ENCODE measurements at regions not wholly inside any gene's neighbourhood (a gene's known extent, or its start where the extent isn't known, plus 50 kb on each side); places are given as distances from the start of the nearest gene placed in this dataset.

DNA sequence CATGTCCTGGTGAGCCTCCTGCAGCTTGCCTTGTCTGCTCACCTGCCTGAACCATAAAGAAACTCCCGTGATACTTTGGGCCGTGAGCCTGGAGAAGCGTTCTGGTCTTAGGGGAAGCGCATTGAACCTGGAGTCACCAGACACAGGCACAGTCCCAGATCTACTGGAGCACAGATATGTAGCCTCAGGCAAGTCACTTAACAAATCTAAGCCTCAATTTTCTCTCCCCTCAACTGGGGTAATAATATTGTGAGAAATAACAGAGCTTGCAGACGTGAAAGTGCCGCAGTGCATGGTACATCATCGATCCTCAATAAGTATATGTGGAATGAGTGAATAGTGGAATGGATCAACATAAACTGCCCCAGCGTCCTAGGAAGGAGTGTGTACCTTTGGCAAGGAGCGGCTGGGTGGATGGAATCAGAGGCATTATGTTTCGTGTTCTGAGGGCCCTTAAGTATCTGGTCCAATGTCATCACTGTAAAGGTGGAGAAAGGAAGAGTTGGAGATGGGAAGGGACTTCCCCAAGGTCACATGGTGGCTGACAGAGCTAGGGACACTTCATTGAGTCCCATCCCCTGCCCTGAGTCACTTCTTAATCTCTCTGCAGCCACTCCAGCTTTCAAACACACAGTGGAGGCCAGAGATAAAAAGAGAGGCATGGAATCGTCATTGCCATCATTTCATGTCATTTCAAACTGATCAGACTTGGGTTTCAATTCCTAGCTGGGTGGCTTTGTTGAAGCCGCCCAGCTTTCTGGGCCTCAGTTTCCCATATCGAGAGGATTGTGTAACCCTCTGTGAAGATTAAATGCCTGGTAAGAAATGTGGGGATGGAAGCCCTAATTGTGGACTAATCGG lies 172.4 kb downstream of the DDX1 start:
- no peaks in the 10 kb centered on the region for H3K36me3 ChIP-seq
- TF ChIP-seq, protein P1, sequence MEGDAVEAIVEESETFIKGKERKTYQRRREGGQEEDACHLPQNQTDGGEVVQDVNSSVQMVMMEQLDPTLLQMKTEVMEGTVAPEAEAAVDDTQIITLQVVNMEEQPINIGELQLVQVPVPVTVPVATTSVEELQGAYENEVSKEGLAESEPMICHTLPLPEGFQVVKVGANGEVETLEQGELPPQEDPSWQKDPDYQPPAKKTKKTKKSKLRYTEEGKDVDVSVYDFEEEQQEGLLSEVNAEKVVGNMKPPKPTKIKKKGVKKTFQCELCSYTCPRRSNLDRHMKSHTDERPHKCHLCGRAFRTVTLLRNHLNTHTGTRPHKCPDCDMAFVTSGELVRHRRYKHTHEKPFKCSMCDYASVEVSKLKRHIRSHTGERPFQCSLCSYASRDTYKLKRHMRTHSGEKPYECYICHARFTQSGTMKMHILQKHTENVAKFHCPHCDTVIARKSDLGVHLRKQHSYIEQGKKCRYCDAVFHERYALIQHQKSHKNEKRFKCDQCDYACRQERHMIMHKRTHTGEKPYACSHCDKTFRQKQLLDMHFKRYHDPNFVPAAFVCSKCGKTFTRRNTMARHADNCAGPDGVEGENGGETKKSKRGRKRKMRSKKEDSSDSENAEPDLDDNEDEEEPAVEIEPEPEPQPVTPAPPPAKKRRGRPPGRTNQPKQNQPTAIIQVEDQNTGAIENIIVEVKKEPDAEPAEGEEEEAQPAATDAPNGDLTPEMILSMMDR (IDR thresholded peaks at IDR 0.05), result no peak
- H3K9me3 ChIP-seq, result no peaks in the 10 kb centered on the region
- H3K27me3 ChIP-seq, result no peaks in the 10 kb centered on the region
- no peak overlapping the region for H3K4me3 ChIP-seq
- FAIRE-seq (no peak), ATAC-seq (no peak), DNase-seq (no peak)
- 85% methylated on average over 14 of the region's 14 CpGs for WGBS, 2 donors
- intact Hi-C loops (cut with DNase I), result no loop called here
- no peaks in the 10 kb centered on the region for H3K4me1 ChIP-seq
- H3K27ac ChIP-seq, result no peak overlapping the region

DNA sequence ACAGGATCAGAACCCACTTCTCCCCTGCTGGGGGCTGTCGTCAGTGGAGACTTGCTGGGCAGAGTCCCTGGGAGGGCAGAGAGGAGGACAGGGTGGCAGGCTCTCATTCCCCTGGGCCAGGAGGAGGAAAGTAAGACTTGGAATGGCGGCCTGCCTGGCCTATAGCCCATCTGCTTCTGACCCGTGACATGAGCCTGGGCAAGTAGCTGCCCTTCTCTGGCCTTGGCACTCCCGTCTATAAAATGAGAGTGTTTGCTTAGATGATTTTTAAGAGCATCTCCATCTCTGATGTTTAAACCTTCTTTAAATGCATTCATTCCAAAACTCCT lies 173.0 kb downstream of the DDX1 start:
- WGBS, 2 donors, result 75 to 82% methylated on average over 4 of the region's 4 CpGs
- DNase-seq (no peak), FAIRE-seq (no peak)

DNA sequence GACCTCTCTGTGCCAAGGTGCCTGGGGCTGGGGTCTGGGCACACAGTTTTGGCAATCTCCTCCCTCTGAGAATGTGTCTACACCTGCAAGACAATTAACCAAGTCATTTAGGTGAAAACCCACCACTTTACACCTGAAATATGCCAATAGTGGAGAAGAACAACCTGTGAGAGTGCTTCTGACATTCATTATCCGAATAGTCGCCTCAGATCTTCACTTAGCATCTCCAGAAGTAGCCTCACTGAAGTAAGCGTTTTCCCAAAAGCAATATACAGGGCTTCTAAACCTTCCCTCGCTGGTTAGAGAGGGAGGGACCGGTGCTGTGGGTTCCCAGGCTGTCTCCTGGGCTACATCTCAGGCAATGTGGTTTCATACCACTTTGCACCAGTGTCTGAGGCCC lies 173.5 kb downstream of the DDX1 start:
- no peak for FAIRE-seq
- no peak overlapping the region for H3K27ac ChIP-seq
- H3K4me3 ChIP-seq, result no peak overlapping the region
- TF ChIP-seq, protein P1 (IDR thresholded peaks at IDR 0.05), result no peak
- intact Hi-C loops (cut with DNase I), result no loop called here
- no peak for ATAC-seq
- no peaks in the 10 kb centered on the region for H3K36me3 ChIP-seq
- 80 to 85% methylated on average over 5 of the region's 5 CpGs for WGBS, 2 donors
- DNase-seq, result no peak
- no peaks in the 10 kb centered on the region for H3K9me3 ChIP-seq
- no peaks in the 10 kb centered on the region for H3K4me1 ChIP-seq
- H3K27me3 ChIP-seq, result no peaks in the 10 kb centered on the region

More for the DNA sequence above, 173.0 kb downstream of the DDX1 start:
- H3K9me3 ChIP-seq, result no peaks in the 10 kb centered on the region
- H3K4me1 ChIP-seq, result no peaks in the 10 kb centered on the region
- H3K27me3 ChIP-seq, result no peaks in the 10 kb centered on the region
- no peak overlapping the region for H3K27ac ChIP-seq
- no peaks in the 10 kb centered on the region for H3K36me3 ChIP-seq
- intact Hi-C loops (cut with DNase I), result no loop called here
- ATAC-seq, result no peak
- TF ChIP-seq, protein P1 (IDR thresholded peaks at IDR 0.05), result no peak
- H3K4me3 ChIP-seq, result no peak overlapping the region

DNA sequence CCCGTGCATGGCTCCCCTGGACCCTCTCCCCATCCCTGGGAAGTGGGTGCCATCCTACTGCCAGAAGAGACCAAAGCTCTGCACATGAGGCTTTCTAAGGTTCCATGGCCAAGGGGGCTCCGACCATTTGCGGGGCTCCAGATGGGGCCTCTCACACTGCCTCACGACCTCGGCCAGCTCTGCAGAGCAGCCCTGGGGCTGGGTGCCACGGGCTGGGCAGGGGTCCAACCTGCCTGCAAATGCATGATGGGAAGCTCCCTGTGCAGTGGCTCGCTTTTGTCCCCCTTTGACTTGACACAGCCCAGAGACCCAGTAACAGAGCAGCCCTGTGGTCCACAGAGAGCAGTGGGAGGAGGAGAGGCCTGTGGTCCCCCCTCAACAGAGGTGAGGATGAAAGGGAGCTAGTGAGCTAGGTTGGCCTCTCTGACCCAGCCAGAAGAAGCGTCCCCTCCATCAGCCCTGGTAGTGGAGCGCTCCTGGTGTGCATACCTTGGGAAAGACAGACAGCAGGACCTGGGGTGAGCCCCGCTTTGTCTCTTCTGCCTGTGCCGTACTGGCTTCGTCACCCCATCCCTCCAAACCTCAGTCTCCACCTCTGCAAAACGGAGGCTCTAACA lies 174.1 kb downstream of the DDX1 start:
- no peak overlapping the region for H3K4me3 ChIP-seq
- no peak overlapping the region for H3K27ac ChIP-seq
- ATAC-seq (no peak), FAIRE-seq (no peak), DNase-seq (no peak)
- WGBS, 2 donors, result 82 to 83% methylated on average over 13 of the region's 13 CpGs
- TF ChIP-seq, protein P1 (IDR thresholded peaks at IDR 0.05), result no peak
- intact Hi-C loops (cut with DNase I), result no loop called here
- H3K4me1 ChIP-seq, result no peaks in the 10 kb centered on the region
- no peaks in the 10 kb centered on the region for H3K36me3 ChIP-seq
- H3K27me3 ChIP-seq, result no peaks in the 10 kb centered on the region
- H3K9me3 ChIP-seq, result no peaks in the 10 kb centered on the region

DNA sequence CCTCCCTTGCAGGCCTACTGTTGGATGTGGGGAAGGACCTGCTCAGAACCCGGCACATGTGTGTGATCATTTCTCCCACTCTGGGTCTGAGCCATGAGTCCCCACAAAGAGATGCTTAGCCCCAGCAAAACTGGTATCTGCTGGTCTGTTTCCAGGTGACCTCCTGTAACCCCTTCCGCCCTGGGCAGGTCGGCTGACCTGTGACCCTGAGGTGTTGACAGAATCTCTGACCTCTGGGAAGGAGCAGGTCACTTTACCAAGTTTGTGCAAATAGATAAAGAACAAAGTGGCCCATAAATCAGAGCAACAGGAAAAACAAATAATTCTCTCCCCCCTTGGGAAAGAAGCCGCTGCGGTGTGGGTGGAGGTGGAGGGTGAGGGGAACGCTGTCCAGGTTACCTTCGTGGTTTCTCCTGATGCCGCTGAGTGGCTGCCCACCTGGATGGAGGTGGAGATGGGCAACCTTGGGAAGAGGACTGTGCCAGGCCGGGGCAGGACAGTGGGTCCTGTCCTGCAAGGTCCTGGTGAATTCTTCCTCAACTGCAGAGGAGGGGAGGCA lies 174.0 kb upstream of the MYCN start:
- intact Hi-C loops (cut with DNase I), result no loop called here
- TF ChIP-seq, protein P1 (IDR thresholded peaks at IDR 0.05), result no peak
- Histone ChIP-seq H3K27me3 (no peaks in the 10 kb centered on the region), H3K9me3 (no peaks in the 10 kb centered on the region), H3K4me3 (no peak overlapping the region), H3K27ac (no peak overlapping the region), H3K4me1 (no peaks in the 10 kb centered on the region), H3K36me3 (no peaks in the 10 kb centered on the region)
- ATAC-seq, result no peak
- no peak for DNase-seq
- FAIRE-seq, result no peak
- 27 to 32% methylated on average over 9 of the region's 9 CpGs for WGBS, 2 donors
